GM11168 (cell line): ENCODE measurements at regions not wholly inside any gene's neighbourhood (a gene's known extent, or its start where the extent isn't known, plus 50 kb on each side); places are given as distances from the start of the nearest gene placed in this dataset.
"Not testable (repeated sequence)": the region's sequence is repeated elsewhere in the genome, so short reads cannot be mapped to it uniquely, and the experiment has no call there.

ENCODE experiments used
- in situ Hi-C: fragments of 300-500 bp; cut with MboI; formaldehyde crosslinking; loops from one replicate; pipeline ENCODE4 v1.12.0; 2022; ENCODE audit warnings: low sequenced_read_pairs; ENCODE audit not compliant: unreplicated experiment

DNA sequence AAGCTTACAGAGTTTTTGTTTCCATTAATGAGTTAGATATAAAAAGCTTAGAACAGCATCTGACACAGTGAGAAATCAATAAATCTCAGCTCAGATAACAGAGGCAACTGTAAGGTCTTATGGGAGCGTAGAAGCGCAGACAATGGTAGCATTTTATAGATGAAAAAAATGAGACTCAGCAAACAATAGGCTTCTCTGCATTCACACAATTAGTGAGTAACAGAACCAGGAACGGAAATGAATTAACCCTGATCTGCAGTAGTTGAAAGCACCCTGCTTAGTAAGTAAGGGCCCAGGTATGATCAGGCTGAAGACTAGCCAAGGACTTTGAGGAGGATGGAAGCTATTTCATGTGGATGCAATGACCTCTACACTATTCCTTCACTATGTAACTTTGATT is 147.2 kb upstream of the EYA4 start:
- in situ Hi-C loops, result no loop called here

GRCh38 chr6:133097208-133097607 is 143.9 kb upstream of the EYA4 start:
- in situ Hi-C loops, result no loop called here

DNA sequence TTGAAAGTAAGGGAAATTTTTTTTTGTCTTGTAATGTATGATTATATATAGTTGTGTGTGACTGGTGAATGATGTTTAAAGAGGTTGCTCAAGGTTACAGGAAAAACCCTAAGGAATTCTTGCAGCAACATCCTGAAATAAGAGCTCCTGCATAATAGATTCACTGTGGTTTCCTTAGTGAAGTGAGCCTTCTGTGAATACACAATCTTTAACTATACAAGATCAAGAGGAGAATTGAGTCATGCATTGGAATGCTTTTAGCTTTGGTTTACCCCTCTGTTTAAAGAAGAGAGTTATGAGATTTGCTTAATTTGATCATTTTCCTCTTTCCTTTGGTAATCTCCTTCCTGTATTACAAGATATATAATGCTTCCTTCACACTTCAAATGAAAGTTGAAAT is 141.6 kb upstream of the EYA4 start:
- in situ Hi-C loops, result no loop called here

DNA sequence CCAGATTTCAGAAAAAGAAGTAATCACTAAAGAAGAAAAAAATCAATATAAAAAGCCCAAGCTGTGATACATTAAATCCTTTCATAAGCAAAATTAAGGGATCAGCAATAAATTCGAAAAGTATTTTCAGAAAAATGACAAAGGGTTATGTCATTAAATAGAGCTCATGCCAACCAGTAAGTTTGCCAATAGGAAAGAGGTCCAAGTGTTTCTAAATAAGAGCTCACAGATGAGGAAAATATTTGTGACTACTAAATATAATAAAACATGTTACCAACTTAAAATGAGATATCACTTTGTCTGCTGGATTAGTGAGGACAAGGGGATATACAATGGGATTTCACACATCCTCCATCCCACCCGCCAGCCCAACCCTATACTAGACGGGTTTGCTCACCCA is 140.3 kb upstream of the EYA4 start:
- in situ Hi-C loops, result no loop called here

GRCh38 chr6:133101790-133102189 is 139.4 kb upstream of the EYA4 start:
- in situ Hi-C loops, result no loop called here

DNA sequence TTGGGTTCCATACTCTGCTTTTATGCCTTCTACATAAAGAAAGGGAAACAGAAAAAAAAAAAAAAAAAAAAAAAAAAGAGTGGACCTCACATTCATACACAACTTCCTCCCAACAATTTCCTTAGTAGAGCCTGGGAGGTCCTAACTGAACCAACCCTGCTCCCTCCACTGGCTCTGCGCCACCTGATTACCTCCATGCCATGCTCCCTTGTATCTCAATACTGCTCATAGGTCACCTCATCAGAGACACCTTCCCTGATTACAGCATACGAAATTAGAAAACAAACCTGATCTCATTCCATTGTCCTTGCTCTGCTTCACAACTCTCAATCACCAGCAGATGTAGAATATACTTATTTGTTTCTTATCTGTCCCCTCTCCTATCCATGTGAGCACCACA is 134.2 kb upstream of the EYA4 start:
- in situ Hi-C loops, result no loop called here

DNA sequence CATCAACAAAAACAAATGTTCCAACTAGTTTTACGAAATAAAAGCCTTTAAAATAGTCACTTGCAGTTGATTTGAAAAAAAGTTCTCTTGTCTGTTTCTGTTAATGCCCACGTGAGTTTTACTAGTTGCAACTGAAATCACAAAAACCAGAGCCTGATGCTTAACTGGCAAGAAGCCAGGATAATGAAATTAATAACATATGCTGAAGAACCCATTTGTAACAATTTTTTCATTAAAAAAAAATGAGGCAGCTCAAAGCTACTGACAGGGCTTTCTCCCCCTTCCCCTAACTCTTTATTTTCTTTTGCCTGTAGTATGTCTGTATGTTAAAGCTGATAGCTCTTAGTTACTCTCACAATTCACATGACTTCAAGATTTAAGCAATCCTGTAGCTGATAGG is 132.7 kb upstream of the EYA4 start:
- in situ Hi-C loops, result no loop called here

- in situ Hi-C loops, result no loop called here
Measured at GRCh38 chr6:133114973-133115372, 126.2 kb upstream of the EYA4 start.

GRCh38 chr6:133115946-133116345 is 125.2 kb upstream of the EYA4 start:
- in situ Hi-C loops, result no loop called here

- in situ Hi-C loops, result no loop called here
Measured at GRCh38 chr6:133128191-133128590, 113.0 kb upstream of the EYA4 start.

DNA sequence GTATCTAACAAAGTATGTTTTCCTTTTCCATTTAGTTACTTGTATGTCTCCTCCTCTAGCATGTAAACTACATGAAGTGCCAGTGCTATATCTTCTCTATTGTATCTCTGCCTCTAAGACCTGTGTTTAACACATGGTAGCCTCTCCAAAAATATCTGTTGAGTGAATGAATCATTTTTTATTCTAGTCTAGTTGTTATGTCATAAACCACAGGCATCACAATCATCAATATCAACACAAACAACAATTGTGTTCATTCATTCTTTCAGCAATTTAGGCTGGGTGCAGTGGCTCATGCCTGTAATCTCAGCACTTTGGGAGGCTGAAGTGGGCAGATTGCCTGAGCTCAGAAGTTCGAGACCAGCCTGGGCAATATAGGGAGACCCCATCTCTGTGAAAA is 111.6 kb upstream of the EYA4 start:
- in situ Hi-C loops, result no loop called here

DNA sequence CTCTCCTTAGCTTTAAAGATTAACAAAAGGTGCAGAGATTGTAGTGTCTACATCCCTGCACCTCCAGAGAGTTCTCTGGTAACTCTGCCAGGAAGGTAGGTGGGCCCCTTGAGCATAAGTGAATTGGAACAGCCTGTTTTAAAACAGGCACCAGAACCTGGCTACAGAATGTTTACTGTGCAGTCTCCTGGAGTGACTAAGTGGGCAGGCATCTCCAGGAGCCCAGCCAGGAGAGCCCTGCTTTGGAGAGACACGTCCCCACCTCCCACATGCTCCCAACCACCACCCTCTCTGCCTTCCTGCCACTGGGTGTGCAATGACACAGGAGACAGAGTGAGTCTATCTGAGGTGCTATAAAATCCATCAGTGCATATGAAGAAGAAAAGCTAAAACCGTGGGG is 110.3 kb upstream of the EYA4 start:
- in situ Hi-C loops, result no loop called here

DNA sequence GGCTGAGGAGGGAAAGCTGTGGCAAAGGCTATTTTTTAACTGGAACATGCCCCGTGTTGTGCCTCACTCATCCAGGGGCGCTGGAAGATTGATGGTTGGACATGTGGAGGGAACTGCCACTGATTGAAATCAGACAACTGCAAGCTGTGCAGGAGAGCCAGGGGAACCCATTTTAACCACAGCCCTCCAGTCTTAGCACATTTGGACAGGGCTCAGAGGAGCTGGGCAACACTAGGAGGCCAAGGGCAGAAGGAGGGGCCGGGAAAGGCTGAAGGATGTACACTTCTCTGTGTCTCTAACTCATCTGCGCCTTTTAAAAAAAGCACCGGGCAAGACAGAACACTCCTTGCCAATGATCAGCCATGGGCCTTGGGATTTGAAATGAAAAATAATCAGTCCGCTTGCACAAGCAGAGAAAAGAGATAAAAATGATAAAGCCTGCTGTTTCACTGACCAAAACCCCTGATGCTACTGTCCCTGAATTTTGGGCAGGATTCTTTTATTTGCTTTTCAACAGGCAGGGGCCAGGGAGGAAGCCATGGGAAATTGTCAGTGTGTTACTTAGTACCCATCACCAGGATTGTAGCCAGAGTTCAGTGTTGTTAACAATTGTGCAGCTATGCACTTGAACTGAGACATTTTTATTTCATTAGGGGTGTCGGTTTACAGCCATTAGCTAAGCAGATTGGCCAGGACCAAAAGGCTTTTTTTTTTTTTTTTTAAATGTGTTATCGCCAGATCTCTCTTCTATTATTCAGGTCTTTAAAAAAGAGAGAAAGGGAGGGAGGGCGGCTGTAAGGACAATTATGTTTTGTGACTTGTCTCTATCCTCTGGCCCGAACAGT is 109.3 kb upstream of the EYA4 start:
- in situ Hi-C loops, result no loop called here

DNA sequence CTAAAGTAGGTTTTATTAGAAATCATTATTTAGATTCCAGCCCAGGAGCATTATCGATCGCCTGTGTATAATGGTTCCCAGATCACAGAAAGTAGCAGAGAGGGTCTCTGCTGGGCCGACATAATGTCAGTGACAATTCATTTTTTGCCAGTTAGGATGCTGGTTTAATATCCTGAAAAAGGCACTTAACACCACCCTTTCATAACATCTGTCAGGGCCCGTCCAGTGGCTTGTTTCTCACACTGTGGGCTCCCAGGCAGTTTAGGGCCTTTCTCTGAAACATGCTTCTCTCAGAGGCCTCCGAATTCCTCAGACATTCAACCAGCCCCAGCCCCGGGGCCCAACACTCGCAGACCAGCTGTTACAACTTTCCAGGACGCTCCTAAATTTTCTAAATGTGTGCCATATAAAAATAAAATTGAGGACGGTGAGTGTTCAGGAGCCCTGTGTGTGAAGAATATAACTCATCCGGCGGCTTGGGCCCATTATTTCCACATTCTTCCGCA is 108.6 kb upstream of the EYA4 start:
- in situ Hi-C loops, result no loop called here

DNA sequence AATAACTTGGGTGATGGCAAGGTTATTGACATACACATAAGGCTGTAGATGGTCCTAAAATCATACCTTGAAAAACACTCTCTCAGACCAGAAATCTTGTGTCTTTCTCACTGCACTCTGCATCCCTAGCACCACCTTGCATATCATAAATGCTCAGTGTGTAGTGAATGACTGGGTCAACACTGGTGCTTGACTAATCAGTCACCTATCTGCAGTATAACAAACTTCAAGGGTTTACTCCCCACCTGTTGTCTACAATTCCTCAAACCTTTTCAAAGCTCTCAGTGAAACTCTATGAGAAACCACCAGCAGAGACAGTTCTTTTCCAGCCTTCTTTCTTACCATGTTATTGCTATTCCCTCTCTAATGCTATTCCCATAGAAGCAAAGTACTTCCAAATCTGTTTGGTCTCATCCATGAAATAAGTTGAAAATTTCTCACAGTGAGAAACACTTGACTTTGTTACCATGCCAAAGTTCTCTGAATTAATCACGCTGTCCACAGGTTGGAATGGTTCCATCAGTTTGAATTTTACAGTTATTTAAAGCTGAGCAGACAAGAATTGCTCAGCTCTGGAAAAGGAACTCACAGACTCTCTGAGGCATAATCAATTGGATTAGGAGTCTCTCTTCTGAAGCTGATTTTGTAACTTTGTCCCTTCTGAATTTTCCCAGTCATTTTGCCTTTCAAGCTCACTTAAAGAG is 104.8 kb upstream of the EYA4 start:
- in situ Hi-C loops, result no loop called here

DNA sequence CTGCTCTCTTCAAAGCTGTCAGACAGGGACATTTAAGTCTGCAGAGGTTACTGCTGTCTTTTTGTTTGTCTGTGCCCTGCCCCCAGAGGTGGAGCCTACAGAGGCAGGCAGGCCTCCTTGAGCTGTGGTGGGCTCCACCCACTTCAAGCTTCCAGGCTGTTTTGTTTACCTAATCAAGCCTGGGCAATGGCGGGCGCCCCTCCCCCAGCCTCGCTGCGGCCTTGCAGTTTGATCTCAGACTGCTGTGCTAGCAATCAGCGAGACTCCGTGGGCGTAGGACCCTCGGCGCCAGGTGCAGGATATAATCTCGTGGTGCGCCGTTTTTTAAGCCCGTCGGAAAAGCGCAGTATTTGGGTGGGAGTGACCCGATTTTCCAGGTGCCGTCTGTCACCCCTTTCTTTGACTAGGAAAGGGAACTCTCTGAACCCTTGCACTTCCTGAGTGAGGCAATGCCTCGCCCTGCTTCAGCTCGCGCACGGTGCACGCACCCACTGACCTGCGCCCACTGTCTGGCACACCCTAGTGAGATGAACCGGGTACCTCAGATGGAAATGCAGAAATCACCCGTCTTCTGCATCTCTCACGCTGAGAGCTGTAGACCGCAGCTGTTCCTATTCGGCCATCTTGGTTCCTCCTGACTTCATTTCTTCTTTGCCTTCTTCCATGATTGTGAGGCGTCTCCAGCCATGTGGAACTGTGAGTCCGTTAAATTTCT is 93.5 kb upstream of the EYA4 start:
- in situ Hi-C loops, result not testable (repeated sequence)

- in situ Hi-C loops, result no loop called here
Measured at GRCh38 chr6:133156689-133157088, 84.5 kb upstream of the EYA4 start.

DNA sequence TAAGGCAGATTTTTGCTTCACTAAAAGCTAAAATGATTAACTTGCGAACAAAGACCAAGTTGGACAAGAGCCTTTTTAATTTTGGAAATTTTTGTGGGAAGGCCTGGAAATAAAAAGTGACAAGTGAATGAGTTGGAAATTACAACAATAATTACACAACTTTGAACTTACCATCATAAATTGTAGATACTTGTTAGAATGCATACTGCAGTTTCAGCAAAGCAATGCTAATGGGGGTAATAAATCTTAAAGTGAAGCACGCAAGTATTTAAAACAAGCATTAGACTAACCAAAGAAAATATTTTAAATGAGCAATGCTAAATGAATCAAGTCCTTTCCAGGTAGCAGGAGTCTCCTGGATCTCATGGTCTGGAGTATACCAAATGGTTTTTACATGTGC is 83.2 kb upstream of the EYA4 start:
- in situ Hi-C loops, result no loop called here

- in situ Hi-C loops, result no loop called here
Measured at GRCh38 chr6:133159255-133159795, 81.8 kb upstream of the EYA4 start.

GRCh38 chr6:133160536-133160935 is 80.6 kb upstream of the EYA4 start:
- in situ Hi-C loops, result no loop called here

DNA sequence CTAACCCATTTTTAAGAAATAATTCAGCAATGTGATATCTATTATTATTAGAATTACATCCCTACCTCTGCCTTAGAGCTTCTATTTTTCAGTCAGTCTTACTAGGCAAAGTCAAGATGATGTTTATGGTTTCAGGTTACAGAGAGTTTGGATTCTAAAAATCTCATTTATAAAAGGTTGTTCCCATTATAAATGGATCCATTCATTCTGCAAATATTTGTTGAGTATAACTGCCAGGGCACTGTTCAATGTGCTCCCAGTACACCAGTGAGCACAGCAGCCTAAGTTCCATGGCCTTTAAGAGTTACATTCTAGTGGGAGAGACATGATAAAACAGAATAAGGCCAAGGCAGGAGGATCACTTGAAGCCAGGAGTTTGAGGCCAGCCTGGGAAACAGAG is 75.9 kb upstream of the EYA4 start:
- in situ Hi-C loops, result no loop called here
